ENCODE measurements at regions not wholly inside any gene's neighbourhood (a gene's known extent, or its start where the extent isn't known, plus 50 kb on each side); places are given as distances from the start of the nearest gene placed in this dataset.

GRCh38 chr2:58971511-58972360 is 730.6 kb upstream of the FANCL start:
- no peak for DNase-seq

GRCh38 chr2:58970365-58970764 is 729.2 kb upstream of the FANCL start:
- no peak for DNase-seq

DNA sequence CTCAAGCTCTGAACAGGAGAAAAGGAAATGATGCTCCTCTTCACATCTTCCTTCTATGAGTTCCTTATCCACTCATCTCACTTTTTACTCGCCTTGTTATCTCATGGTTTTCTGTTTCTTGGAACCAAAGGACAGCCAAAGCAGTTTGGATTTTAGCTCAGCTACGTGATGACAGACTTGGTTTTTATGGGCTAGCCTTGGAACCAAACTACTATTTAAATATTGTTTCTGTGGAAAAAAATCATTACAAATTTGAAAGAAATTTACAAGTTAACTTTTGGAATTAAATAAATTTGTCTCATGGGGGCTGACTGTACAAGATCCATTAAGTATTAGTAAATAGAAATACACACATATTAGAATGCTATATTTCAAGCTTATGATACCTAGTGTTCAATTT is 727.8 kb upstream of the FANCL start:
- no peak for DNase-seq

- DNase-seq, result no peak
Observed at GRCh38 chr2:58967736-58968135, 726.6 kb upstream of the FANCL start.

- DNase-seq, result no peak
Observed at GRCh38 chr2:58965602-58966001, 724.5 kb upstream of the FANCL start.

DNA sequence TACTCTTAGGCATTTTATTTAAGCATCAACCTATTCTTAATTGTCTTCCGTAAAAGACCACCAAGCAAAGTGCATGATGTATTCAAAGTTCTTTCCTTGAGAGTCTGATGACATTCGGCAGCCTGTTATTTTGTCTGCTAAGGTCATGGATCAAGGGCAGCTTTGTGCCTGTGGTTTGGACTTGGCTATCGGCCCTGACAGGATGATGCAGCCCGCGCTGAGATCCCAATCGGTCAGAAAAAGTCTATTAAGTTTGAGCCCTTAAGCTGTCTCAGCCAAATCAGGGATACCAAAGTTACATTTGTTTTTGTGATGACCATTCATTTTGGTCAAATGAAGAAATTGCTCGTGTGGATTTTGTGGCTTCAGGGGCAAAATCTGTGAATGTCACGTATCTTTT is 718.9 kb upstream of the FANCL start:
- no peak for DNase-seq

- no peak for DNase-seq
Observed at GRCh38 chr2:58957188-58957840, 716.2 kb upstream of the FANCL start.

DNA sequence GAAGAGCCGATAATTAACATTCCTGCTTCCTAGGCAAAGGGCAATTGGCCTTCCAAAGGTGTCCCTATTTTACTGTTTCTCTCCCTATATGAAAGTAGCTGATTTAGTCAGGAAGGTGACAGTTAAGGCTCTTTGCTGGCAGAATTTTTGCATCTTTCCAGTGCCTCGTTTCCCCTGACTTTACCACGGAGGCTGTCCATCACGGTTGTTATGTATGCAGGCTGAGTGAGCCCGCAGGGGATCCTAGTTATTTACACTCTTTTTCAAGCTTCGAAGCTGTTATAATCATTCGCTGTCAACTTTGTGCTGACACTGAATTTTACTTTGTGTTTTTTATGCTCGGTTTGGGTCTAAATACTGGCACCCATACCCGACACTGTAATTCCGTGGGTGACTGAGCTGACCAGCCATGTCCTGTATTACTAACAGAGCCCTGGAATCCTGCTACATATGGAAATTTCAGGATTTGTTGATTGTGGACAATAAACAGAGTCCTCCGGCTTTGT is 713.8 kb upstream of the FANCL start:
- DNase-seq, result no peak

DNA sequence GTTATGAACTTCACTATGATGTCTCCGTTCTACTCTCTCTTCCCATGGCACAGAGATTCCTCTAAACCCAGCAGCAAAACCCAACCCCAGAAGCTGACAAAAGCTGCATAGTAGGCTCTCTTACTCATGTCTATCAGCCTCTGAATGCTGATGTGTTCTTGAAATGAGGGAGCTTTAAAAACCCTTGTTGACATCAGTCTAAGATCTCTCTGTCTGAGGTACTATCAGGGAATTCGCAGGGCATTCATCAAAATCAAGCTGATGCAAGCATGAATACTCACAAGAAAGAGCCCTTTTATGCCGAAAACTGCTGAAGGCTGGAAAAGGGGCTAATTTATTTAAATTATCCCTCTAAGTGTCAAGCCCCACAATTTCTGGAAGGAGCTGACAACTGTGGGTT is 710.6 kb upstream of the FANCL start:
- no peak for DNase-seq

DNA sequence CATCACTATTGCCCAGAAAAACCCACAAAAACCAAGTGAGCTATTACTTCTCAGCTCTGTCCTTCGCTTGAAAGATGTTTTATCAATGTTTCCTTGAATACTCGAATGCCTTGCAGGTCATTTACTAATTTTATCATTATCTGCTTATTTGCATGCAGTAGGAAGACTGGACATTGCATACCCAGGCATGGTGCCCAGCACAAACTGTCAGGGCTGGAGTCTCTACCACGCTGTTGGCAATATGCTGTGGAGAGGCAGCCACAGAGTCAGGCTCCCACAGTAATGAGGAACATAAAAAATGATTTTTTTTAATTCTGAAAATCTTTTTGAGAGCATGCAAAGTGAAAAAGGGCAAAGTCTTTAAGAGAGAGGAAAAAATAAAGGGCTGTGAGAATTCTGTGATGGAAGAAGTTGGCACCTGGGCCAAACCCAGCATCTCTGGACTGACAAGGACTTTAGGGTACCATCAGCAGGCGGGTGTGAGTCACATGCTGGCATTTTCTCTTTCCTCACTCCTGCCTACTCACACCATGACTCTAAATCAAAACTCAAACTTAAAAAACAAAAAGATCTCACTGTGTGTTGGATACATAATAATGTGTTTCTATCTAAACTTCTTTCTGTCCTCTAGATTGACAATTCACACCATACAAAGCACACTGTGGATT is 709.8 kb upstream of the FANCL start:
- DNase-seq, result no peak

- DNase-seq, result no peak
Observed at GRCh38 chr2:58939388-58939787, 698.3 kb upstream of the FANCL start.

GRCh38 chr2:58938988-58939387 is 697.9 kb upstream of the FANCL start:
- no peak for DNase-seq

- no peak for DNase-seq
Observed at GRCh38 chr2:58932801-58933200, 691.7 kb upstream of the FANCL start.

- no peak for DNase-seq
Observed at GRCh38 chr2:58930537-58930936, 689.4 kb upstream of the FANCL start.

- DNase-seq, result no peak
Observed at GRCh38 chr2:58928973-58929372, 687.8 kb upstream of the FANCL start.

- no peak for DNase-seq
Observed at GRCh38 chr2:58928391-58928790, 687.3 kb upstream of the FANCL start.

- no peak for DNase-seq
Observed at GRCh38 chr2:58926112-58926511, 685.0 kb upstream of the FANCL start.

DNA sequence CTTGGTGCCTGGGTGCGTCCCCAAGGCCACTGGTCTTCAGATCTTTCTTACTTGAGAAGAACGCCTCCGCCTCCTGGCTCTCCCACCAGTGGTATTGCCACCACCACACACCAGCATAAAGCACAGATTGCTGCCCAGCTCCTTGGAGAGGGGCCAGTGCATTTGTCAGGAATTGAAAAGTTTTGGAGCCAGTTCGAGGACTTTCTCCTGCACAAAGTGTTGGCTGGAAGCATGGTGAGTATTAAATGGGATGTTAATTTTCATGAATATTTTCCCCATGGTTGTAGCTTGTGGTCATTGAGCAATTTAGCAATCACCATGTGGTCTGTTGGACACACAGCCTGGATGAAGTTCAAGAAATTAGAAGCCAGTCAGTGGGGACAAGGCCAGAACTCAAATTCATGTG is 684.6 kb upstream of the FANCL start:
- no peak for DNase-seq

DNA sequence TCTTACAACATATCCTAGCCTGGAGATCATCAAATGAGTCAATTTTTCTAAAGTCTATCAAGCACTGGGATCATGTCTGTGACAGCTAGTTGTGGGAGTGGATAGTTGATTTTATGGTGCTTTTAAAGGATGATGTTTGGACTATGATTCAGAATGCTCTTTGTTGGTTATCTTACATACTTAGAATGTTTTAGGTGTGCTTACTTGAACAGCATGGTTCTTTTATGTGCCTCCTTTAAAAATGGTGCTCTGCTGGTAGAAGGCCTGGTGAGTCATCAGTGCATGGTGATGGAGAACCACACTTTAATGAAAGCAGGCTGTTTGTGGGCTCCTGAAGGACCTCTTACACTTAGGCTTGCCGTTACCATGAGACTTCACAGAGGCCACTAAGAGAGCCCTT is 682.7 kb upstream of the FANCL start:
- no peak for DNase-seq

- no peak for DNase-seq
Observed at GRCh38 chr2:58922245-58922644, 681.1 kb upstream of the FANCL start.

DNA sequence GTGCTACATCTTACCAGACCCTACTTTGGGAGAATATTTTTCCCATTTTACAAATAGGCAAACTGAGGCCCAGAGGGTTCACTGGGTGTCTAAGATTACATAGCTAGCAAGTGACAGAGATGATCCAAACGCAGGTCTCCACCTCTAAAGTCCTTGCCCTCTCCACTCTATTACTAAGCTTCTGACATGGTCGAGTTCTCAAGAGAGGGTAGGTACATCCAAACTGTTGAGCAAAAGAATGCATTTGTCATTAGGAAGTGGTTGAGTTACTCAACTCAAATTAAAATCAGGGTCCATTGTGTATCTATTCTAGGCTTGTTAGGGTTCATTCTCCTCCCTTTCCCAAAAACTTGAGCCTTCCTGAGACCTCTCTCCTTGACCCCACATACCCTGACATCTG is 680.6 kb upstream of the FANCL start:
- DNase-seq, result no peak

DNA sequence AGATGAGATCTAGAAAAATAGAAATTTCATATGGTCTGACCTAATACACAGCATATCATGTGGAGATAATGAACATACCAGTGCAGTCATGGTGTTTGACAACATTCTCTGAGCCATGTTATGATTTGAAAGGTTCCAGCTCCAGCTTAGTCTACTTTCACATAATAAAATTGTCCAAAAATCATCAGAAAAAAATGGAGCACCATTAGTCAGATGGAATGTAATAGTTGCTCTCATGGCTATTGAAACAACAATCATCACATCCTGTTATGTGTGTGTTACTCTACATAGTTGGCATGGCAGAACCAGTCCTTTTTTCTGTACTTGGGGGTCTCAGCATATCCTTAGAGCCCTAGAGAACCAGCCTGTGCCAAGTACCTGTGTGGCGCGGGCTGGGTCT is 678.9 kb upstream of the FANCL start:
- DNase-seq, result no peak

DNA sequence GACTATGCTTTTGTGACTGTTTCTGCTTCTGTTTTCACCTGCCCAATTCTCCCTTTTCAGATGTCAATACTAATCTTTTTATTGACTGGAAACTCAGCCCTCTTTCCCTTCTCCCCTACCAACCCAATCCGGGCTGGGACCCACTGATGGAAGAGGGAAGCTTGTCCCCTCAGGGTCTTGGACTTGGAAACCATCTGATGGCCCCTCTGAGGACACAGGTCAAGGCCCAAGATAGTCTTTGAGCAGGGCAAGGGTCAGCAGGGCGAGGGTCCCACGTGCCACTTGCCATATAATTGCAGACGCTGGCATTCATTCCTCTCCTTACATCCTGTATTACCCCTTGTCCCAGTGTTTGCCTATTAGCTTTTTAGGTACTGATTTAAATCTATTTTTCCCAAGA is 678.2 kb upstream of the FANCL start:
- no peak for DNase-seq

DNA sequence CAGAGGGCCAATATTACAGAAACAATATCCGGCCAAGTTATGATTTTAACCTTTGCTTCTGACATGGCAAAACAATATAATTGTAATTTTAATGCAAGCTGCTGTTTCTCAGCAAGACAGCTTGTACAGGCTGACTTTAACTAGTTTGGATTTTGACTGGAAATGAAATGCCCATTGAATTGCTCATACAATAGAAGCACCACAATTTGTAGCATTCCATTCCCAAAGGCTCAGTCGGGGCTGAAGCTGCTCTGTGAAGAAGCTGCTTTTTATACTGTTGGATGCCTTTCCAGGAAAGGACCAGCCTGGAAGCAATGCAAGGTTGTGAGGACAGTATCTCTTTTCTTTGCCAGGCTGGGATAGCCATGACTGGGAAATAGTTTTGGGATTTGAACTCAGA is 677.0 kb upstream of the FANCL start:
- DNase-seq, result no peak
